HepG2 (cell line): ENCODE measurements at regions not wholly inside any gene's neighbourhood (a gene's known extent, or its start where the extent isn't known, plus 50 kb on each side); places are given as distances from the start of the nearest gene placed in this dataset.
"Not testable (repeated sequence)": the region's sequence is repeated elsewhere in the genome, so short reads cannot be mapped to it uniquely, and the experiment has no call there.

Experiments used
- ATAC-seq: fragments of 200-7000 bp; cut with Tn5 transposase; 3 replicates; pipeline ENCODE4 v1.9.1; 2020; ENCODE audit warnings: mild to moderate bottlenecking, moderate library complexity
- BruUV-seq: library from RNA; stranded (reverse); fragments of 400-500 nt; replicated peaks from 2 replicates; lab custom pipeline; 2021; lab: Mats Ljungman, UMichigan
- CTCF ChIA-PET: fragments of 300-600 bp; formaldehyde crosslinking; extraction: SDS; loops from one replicate; lab custom pipeline; 2021; ENCODE audit warnings: low total read pairs, inconsistent platforms, low intra/inter-chr PET ratio; lab: Yijun Ruan, JAX
- POLR2A ChIA-PET: fragments of 350-600 bp; sonication (Branson Sonifier 250); formaldehyde crosslinking; loops from one replicate; lab custom pipeline; 2020; ENCODE audit warnings: antibody characterized with exemption, inconsistent platforms; lab: Yijun Ruan, JAX
- DNase-seq: peaks from one replicate; pipeline ENCODE4 v3.0.0-alpha.2; 2015; ENCODE audit warnings: low spot score
- FAIRE-seq: peaks from 3 replicates; lab custom pipeline; 2011; peaks lifted over from hg19 to GRCh38; lab: Jason Lieb, UNC
- H2AFZ ChIP-seq: one replicate; pipeline ENCODE4 v1.6.1; 2011; ENCODE audit warnings: low read length, inconsistent platforms
- H3K27ac ChIP-seq: fragments of 300-600 bp; 3 replicates; pipeline ENCODE4 v1.8.0; 2011; ENCODE audit warnings: mixed run types, mild to moderate bottlenecking, mixed read lengths, low read length, inconsistent platforms; ENCODE audit not compliant: insufficient read depth; ENCODE audit errors: extremely low read length
- H3K27me3 ChIP-seq, 2 experiments: fragments of 200-600 bp in 1 of 2; 2 replicates in 1 of 2; 3 replicates in 1 of 2; pipeline versions ENCODE4 v1.6.0 to v1.8.0; 2011; ENCODE audit warnings: low read length in 2 of 2, mild to moderate bottlenecking in 2 of 2, moderate library complexity in 2 of 2, inconsistent platforms in 1 of 2; ENCODE audit not compliant: insufficient read depth in 2 of 2, control insufficient read depth in 1 of 2
- H3K36me3 ChIP-seq, 2 experiments: fragments of 200-600 bp in 1 of 2; replicated peaks in 1 of 2; 2 replicates in 1 of 2; 3 replicates in 1 of 2; pipeline versions ENCODE4 v1.5.1 to v1.8.0; 2011; ENCODE audit warnings: low read length in 2 of 2, inconsistent platforms in 1 of 2; ENCODE audit not compliant: insufficient read depth in 2 of 2, control insufficient read depth in 1 of 2
- H3K4me1 ChIP-seq: 2 replicates; pipeline ENCODE4 v1.5.1; 2012; ENCODE audit warnings: low read length, inconsistent platforms; ENCODE audit not compliant: insufficient read depth
- H3K4me2 ChIP-seq: 2 replicates; pipeline ENCODE4 v1.6.0; 2011; ENCODE audit warnings: low read depth, low read length, inconsistent platforms
- H3K4me3 ChIP-seq, 3 experiments: fragments of 200-600 bp in 1 of 3; sonication (generic), shearing (Covaris generic) in 1 of 3; replicated peaks in 1 of 3; 2 replicates each; pipeline ENCODE4 v1.5.1; 2011 to 2016; ENCODE audit warnings: low read length in 3 of 3, inconsistent platforms in 2 of 3, low read depth in 2 of 3, mild to moderate bottlenecking in 2 of 3, control low read depth in 1 of 3, mixed read lengths in 1 of 3; ENCODE audit not compliant: insufficient read depth in 1 of 3
- H3K79me2 ChIP-seq: one replicate; pipeline ENCODE4 v1.6.1; 2011; ENCODE audit warnings: low read length, inconsistent platforms; ENCODE audit not compliant: insufficient read depth
- H3K9ac ChIP-seq: 2 replicates; pipeline ENCODE4 v1.6.0; 2011; ENCODE audit warnings: mild to moderate bottlenecking, low read depth, low read length, inconsistent platforms; ENCODE audit not compliant: insufficient read depth
- H3K9me3 ChIP-seq: 2 replicates; pipeline ENCODE4 v1.5.1; 2012; ENCODE audit warnings: mild to moderate bottlenecking, low read length
- H4K20me1 ChIP-seq: 2 replicates; pipeline ENCODE4 v1.6.0; 2011; ENCODE audit warnings: inconsistent platforms, mild to moderate bottlenecking, low read length, moderate library complexity; ENCODE audit not compliant: insufficient read depth
- CEBPB ChIP-seq: IDR thresholded peaks from 2 replicates; pipeline ENCODE4 v1.6.1; 2011; ENCODE audit warnings: low read depth, low read length, improper control_type of control experiment, borderline replicate concordance
- PTBP1 ChIP-seq: fragments of 200-400 bp; formaldehyde crosslinking; IDR thresholded peaks from 2 replicates; pipeline ENCODE4 v1.6.1; 2018; ENCODE audit warnings: low read length, low read depth; ENCODE audit not compliant: poor library complexity, severe bottlenecking
- SIX4 ChIP-seq: sonication (generic); formaldehyde crosslinking; IDR thresholded peaks from 2 replicates; pipeline ENCODE4 v1.4.0; 2020; ENCODE audit warnings: missing genetic modification reagents
- THAP9 ChIP-seq: sonication (generic); formaldehyde crosslinking; IDR thresholded peaks from 2 replicates; pipeline ENCODE4; 2020; ENCODE audit warnings: missing genetic modification reagents, mild to moderate bottlenecking, borderline replicate concordance
- WGBS: methylation state at CpG from one replicate; pipeline ENCODE4 v1.1.6; 2017; ENCODE audit warnings: low lambda C conversion rate; 5-methylcytosine and 5-hydroxymethylcytosine counted together
- in situ Hi-C: cut with HindIII; loops from 2 replicates; pipeline ENCODE4 v1.10.0; 2017; ENCODE audit warnings: low pct_unique_long_range_greater_than_20kb; ENCODE audit not compliant: extremely low pct_ligation_motif_present
- intact Hi-C: fragments of 100-400 bp; cut with micrococcal nuclease; formaldehyde crosslinking; loops from one replicate; pipeline ENCODE4 v1.10.0; 2022; ENCODE audit not compliant: unreplicated experiment

GRCh38 chr7:9719721-9720120, 1254.0 kb upstream of the PHF14 start:
- in situ Hi-C loops, result no loop called here
- Histone ChIP-seq H3K9ac (no peak overlapping the region), H3K36me3 (no peaks in the 10 kb centered on the region), H4K20me1 (no peaks in the 10 kb centered on the region), H3K27ac (no peak overlapping the region), H3K9me3 (peaks cover 65% of the 10 kb centered on the region), H3K4me2 (no peak overlapping the region), H3K4me3 (0 out of 6 replicates have a peak overlapping the region, but pooled peaks of 1 of the 3 experiments have one; percentile 21)
- no TSS peak for BruUV-seq
- POLR2A ChIA-PET, result no interaction called here
- FAIRE-seq (no peak), DNase-seq (no peak), ATAC-seq (no peak)
- intact Hi-C loops, result no loop called here
- whole genome bisulfite sequencing, result 4% methylated on average over 3 of the region's 3 CpGs
- TF ChIP-seq CEBPB (no peak), THAP9 (CRISPR knock-in tag) (no peak), SIX4 (CRISPR knock-in tag) (no peak), PTBP1 (no peak)
- TF ChIP-seq, all 625 proteins: peak for 0
- no peak overlapping the region for H2AFZ ChIP-seq
- H3K27me3 ChIP-seq, result no peaks in the 10 kb centered on the region
- CTCF ChIA-PET, result no interaction called here
- H3K4me1 ChIP-seq, result no peaks in the 10 kb centered on the region
- no peaks in the 10 kb centered on the region for H3K79me2 ChIP-seq

- POLR2A ChIA-PET, H3K27ac ChIP-seq, ATAC-seq, H4K20me1 ChIP-seq, H3K36me3 ChIP-seq, DNase-seq, in situ Hi-C loops, H3K4me3 ChIP-seq, H3K79me2 ChIP-seq, H3K4me1 ChIP-seq, H3K4me2 ChIP-seq, CTCF ChIA-PET, FAIRE-seq, BruUV-seq, H3K9ac ChIP-seq, intact Hi-C loops, H3K27me3 ChIP-seq, H2AFZ ChIP-seq: not testable (repeated sequence)
- WGBS, result 79% methylated on average over 30 of the region's 60 CpGs
- peaks cover 39% of the 10 kb centered on the region for H3K9me3 ChIP-seq
Measured at GRCh38 chr7:9725940-9726663, 1247.6 kb upstream of the PHF14 start.

- DNase-seq, POLR2A ChIA-PET, ATAC-seq, H3K9ac ChIP-seq, H4K20me1 ChIP-seq, H3K79me2 ChIP-seq, H3K27ac ChIP-seq, H3K4me3 ChIP-seq, CTCF ChIA-PET, H3K4me2 ChIP-seq, intact Hi-C loops, H3K4me1 ChIP-seq, H2AFZ ChIP-seq, H3K27me3 ChIP-seq, BruUV-seq, in situ Hi-C loops, H3K36me3 ChIP-seq, FAIRE-seq: not testable (repeated sequence)
- H3K9me3 ChIP-seq, result peaks cover 41% of the 10 kb centered on the region
- WGBS, result 75% methylated on average over 15 of the region's 22 CpGs
Measured at GRCh38 chr7:9726811-9727210, 1246.9 kb upstream of the PHF14 start.
